IPS-15b (cell line): ENCODE measurements at regions not wholly inside any gene's neighbourhood (a gene's known extent, or its start where the extent isn't known, plus 50 kb on each side); places are given as distances from the start of the nearest gene placed in this dataset.
"Not testable (repeated sequence)": the region's sequence is repeated elsewhere in the genome, so short reads cannot be mapped to it uniquely, and the experiment has no call there.

Experiments
- H3K27me3 ChIP-seq: one replicate; pipeline ENCODE4 v1.6.1; 2013; ENCODE audit warnings: low read length; ENCODE audit not compliant: control insufficient read depth, insufficient read depth
- H3K36me3 ChIP-seq: one replicate; pipeline ENCODE4 v1.6.1; 2013; ENCODE audit warnings: low read length; ENCODE audit not compliant: control insufficient read depth, insufficient read depth
- H3K4me1 ChIP-seq: one replicate; pipeline ENCODE4 v1.6.1; 2013; ENCODE audit warnings: mild to moderate bottlenecking, low read length; ENCODE audit not compliant: control insufficient read depth, insufficient read depth
- H3K4me3 ChIP-seq: one replicate; pipeline ENCODE4 v1.5.1; 2013; ENCODE audit warnings: low read depth, low read length
- H3K9ac ChIP-seq: one replicate; pipeline ENCODE4 v1.6.1; 2013; ENCODE audit warnings: low read depth, mild to moderate bottlenecking, low read length
- H3K9me3 ChIP-seq: one replicate; pipeline ENCODE4 v1.6.1; 2013; ENCODE audit warnings: mild to moderate bottlenecking, low read length; ENCODE audit not compliant: control insufficient read depth, insufficient read depth

DNA sequence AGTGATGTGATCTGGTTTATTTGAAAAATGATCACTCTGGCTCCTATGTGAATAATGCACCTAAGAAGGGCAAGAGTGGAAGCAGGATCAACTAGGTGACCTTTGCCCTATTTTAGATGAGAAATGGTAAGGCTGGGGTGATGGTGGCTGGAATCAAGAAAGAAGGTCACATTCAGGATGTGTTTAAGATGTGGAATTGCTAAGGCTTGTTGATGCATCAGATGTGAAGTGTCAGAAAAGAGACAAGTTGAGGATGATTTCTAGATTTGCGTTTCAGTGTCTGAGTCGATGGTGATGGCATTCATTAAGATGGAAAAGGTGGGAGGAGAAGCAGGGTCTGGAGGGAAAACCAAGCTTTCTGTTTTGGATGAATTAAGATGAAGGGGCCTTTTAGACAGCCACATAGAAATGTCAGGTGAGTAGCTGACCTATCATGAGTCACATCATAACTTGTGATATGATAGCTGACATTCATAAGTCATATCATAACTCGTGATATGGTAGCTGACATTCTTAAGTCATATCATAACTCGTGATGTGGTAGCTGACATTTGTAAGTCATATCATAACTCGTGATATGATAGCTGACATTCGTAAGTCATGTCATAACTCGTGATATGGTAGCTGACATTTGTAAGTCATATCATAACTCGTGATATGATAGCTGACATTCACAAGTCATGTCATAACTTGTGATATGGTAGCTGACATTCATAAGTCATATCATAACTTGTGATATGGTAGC is 101.2 kb upstream of the SEC11C start:
- no peak overlapping the region for H3K9ac ChIP-seq
- H3K9me3 ChIP-seq = no peaks in the 10 kb centered on the region
- no peaks in the 10 kb centered on the region for H3K4me1 ChIP-seq
- no peak overlapping the region for H3K4me3 ChIP-seq
- no peaks in the 10 kb centered on the region for H3K27me3 ChIP-seq
- H3K36me3 ChIP-seq = no peaks in the 10 kb centered on the region

DNA sequence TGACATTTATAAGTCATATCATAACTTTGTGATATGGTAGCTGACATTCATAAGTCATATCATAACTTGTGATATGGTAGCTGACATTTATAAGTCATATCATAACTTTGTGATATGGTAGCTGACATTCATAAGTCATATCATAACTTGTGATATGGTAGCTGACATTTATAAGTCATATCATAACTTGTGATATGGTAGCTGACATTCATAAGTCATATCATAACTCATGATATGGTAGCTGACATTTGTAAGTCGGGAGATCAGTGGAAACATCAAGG is 100.7 kb upstream of the SEC11C start:
- not testable (repeated sequence) for H3K4me3 ChIP-seq, H3K9me3 ChIP-seq, H3K27me3 ChIP-seq, H3K4me1 ChIP-seq, H3K36me3 ChIP-seq, H3K9ac ChIP-seq

DNA sequence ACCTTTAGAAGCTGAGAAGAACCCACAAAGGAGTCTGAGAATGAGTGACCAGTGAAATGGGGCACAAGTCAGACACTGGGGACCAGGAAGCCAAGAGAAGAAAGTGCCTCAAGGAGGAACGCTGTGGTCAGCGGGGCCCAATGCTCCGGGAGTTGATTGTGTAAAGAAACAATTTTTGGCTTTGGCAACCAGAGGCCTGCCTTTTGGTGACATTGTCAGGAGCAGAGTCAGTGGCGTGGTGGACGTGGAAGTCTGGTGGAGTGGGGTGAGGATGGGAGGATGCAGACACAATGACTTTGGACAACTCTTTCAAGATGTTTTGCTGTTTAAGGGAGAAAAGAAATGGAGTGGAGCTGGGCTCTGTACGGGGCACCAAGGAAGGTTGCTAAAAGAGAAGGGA is 100.2 kb upstream of the SEC11C start:
- Histone ChIP-seq H3K4me3 (no peak overlapping the region), H3K4me1 (no peaks in the 10 kb centered on the region), H3K9me3 (no peaks in the 10 kb centered on the region), H3K9ac (no peak overlapping the region), H3K36me3 (no peaks in the 10 kb centered on the region), H3K27me3 (no peaks in the 10 kb centered on the region)

DNA sequence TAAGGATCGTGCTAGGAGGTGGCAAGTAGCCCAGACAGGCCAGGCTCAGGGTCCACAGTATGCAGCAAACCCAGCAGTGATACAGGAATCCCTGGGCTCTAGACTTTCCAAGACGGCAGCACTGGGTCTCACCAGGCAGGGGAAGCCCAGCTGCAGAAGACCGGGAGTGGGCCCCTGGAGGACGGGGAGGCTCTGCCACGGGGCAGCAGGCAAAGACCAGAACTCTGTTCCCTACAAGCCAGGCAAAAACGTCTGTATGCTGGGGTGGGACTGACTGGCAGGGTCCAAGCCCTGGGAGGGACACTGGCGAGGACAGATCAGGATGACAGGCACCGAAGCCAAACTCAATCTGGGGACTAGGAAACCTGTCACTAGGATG is 98.9 kb upstream of the SEC11C start:
- Histone ChIP-seq H3K27me3 (no peaks in the 10 kb centered on the region), H3K4me3 (no peak overlapping the region), H3K36me3 (no peaks in the 10 kb centered on the region), H3K9me3 (no peaks in the 10 kb centered on the region), H3K9ac (no peak overlapping the region), H3K4me1 (no peaks in the 10 kb centered on the region)

DNA sequence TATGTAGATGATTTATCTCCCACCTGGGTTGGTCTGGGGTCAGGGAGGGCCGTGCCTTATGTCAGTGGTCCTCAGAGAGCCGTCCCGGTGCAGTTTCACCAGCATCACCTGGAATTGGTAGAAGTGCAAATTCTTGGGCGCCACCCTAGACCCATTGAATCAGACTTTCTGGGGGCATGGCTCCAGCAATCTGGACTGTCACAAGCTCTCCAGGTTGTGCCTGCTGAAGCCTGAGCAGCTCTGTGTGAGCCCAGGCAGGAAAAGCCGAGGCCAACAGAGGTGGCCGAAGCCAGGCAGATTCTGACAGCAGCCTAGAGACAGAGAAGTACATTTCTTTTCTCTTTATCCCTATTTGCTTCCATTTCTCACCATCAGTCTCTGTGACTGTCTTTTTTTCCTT is 98.4 kb upstream of the SEC11C start:
- no peak overlapping the region for H3K9ac ChIP-seq
- no peaks in the 10 kb centered on the region for H3K4me1 ChIP-seq
- no peaks in the 10 kb centered on the region for H3K9me3 ChIP-seq
- no peak overlapping the region for H3K4me3 ChIP-seq
- H3K36me3 ChIP-seq = no peaks in the 10 kb centered on the region
- no peaks in the 10 kb centered on the region for H3K27me3 ChIP-seq

DNA sequence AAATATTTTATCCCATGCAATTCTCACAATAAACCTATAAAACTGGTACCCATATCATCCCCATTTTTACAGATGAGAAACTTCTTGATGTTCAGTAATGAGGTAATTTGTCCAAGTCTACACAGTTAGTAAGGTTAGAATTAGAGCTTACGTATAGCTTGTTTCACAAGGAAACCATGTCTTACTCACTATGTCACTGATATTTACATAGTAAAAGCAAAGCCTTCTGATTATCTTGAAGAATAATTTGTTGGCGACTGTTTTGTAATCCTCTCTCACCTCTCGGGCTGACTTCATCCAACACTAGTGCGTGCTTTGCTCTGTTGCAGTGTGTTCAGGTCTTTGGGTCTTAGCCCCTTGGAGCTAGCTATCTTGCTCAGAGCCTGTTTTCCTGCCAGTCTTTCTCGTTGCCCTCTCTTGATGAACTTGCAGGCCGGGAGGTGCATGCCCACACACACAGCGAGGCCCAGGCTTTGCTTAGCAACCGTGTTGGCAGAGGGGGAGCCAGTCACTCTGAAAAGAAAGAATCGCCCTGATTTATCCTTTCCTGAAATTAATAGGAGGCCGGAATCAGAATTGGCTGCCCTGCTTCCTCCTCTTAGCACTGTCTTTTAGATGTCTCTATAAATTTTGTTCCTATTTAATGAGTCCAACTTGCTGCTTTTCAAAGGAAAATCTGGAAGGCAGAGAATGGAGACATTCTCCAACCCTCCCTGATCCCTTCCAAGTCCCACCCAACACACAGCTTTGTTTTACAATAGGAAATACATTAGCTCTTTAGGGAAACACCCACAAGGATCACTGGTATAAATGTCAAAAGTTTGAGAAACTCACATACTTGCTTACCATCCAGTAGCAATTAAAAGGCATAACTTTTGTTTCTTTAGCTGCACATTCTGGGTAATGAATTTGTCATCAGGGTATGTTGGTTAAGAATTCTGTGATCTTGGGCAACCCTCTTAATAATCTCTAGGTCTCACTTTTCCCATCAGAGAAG is 97.6 kb upstream of the SEC11C start:
- Histone ChIP-seq H3K9ac (no peak overlapping the region), H3K4me1 (no peaks in the 10 kb centered on the region), H3K36me3 (no peaks in the 10 kb centered on the region), H3K27me3 (no peaks in the 10 kb centered on the region), H3K9me3 (no peaks in the 10 kb centered on the region), H3K4me3 (no peak overlapping the region)

DNA sequence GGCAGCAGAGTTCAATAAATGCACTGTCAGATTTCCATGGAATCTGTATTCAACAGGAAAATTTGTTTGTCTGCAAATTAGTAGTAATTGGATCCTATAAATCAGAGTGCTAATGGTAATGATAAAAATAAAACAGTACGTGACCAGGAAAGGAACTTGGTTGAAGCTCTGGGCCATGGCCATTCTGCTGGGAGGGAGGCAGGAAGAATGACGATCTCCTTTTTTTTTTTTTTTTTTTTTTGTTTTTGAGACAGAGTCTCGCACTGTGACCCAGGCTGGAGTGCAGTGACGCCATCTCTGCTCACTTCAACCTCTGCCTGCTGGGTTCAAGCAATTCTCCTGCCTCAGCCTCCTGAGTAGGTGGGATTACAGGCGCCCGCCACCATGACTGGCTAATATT is 94.8 kb upstream of the SEC11C start:
- H3K9me3 ChIP-seq = no peaks in the 10 kb centered on the region
- no peak overlapping the region for H3K4me3 ChIP-seq
- H3K27me3 ChIP-seq = no peaks in the 10 kb centered on the region
- H3K36me3 ChIP-seq = no peaks in the 10 kb centered on the region
- H3K4me1 ChIP-seq = peaks cover 13% of the 10 kb centered on the region
- no peak overlapping the region for H3K9ac ChIP-seq

DNA sequence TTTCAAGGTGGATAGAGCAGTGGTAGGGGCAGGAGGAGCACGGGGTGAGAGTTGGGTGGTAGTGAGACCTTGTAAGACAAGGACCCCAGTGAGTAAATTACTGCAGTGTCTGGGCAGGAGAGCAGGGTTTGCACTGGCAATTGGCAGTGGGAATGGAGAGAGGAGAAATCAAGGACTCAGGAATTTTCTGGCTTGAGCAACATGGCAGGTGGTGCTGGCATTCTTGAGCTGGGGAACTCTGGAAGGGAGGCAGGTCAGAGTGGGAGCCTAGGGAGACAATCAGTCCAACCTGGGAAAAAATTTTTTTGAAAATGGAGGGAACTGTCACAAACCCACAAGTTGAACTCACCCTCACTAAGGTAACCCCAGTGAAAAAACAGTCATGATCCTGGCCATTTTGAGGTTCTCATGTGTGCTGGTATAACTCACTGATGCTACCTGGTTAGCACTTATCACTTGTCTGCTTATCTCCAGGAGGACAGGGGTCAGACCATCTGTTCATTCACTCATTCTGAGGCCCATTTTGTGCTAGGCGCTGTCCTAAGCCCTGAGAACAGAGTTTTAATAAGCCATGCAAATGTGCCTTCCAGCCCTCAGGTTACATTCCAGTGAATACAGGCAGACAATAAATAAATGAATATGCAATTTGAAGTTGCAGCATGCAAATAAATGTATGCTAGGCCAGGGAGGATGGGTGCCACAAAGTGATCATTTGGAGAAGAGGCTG is 92.2 kb upstream of the SEC11C start:
- no peak overlapping the region for H3K4me3 ChIP-seq
- H3K4me1 ChIP-seq = peaks cover 19% of the 10 kb centered on the region
- H3K36me3 ChIP-seq = no peaks in the 10 kb centered on the region
- H3K9me3 ChIP-seq = no peaks in the 10 kb centered on the region
- H3K27me3 ChIP-seq = no peaks in the 10 kb centered on the region
- H3K9ac ChIP-seq = no peak overlapping the region

DNA sequence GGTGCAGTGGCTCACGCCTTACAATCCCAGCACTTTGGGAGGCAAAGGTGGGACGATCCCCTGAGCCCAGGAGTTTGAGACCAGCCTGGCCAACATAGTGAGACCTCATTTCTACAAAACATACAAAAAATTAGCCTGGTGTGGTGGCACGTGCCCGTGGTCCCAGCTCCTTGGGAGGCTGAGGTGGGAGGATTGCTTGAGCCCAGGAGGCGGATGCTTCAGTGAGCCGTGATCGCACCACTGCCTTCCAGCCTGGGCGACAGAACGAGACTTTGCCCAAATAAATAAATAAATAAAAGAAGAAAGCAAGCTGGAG is 91.7 kb upstream of the SEC11C start:
- Histone ChIP-seq H3K4me3 (no peak overlapping the region), H3K36me3 (no peaks in the 10 kb centered on the region), H3K9ac (no peak overlapping the region), H3K27me3 (no peaks in the 10 kb centered on the region), H3K9me3 (no peaks in the 10 kb centered on the region), H3K4me1 (peaks cover 19% of the 10 kb centered on the region)

DNA sequence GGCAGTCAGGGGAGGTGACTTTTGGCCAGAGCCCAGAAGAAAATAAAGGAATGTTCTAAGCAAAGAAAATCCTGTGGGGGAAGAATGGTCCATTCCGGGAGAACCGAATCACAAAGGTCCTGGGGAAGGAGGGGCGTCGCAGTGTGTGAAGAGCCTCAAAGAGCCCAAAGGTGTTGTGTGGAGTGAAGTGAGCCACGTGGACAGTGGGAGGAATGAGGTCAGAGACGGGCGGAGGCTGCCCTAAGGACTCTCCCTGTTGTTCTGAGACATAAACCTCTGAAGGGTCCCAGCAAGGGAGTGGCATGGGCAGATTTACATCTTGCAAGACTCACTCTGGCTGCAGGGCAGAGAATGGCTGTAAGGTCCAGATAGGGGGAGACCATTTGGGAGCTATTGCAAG is 91.3 kb upstream of the SEC11C start:
- H3K4me1 ChIP-seq = peaks cover 19% of the 10 kb centered on the region
- H3K36me3 ChIP-seq = no peaks in the 10 kb centered on the region
- H3K4me3 ChIP-seq = no peak overlapping the region
- no peak overlapping the region for H3K9ac ChIP-seq
- no peaks in the 10 kb centered on the region for H3K9me3 ChIP-seq
- no peaks in the 10 kb centered on the region for H3K27me3 ChIP-seq

DNA sequence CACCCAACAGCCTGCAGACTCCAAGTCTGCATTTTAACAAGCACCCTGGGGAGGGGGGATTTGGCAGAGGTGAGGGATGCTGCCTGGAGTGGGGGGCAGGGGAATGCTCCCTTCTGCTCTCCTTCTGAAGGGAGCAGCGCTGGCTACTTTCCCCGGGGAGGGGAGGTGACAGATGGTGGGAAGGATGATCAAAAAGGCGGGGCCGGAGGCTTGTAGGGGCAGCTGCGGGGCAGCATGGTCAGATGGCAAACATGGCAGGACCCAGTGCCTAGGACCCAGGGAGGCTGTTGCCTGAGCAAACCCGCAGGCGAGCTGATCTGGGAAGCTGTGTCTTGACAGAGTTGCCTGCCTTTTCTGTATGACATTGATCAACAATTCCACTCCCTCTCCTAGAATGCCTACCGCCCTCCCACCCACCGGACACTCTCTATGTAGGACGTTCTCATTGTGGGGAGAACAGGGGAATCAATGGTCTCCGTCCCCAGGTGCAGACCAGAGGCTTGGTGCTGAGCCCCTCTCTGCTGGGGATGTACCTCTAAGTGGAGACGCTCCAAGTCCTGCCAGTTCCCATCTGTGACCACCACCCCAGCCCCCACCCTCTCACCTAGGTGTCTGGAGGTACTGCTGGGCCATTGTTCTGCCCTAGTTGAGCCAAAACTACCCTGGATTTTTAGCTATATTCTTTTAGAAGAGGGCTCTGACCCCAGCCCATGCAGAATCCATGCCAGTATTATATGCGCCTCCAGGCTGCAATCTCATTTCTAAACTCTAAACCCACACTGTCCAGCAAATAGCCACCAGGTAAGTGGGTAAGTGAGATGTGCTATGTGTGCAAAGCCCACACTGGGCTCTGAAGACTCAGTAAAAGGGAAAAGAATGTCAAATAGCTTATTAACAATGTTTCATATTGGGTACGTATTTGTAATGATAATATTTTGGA is 89.7 kb upstream of the SEC11C start:
- Histone ChIP-seq H3K9ac (no peak overlapping the region), H3K4me3 (peak overlapping the region; percentile 14), H3K9me3 (no peaks in the 10 kb centered on the region), H3K27me3 (no peaks in the 10 kb centered on the region), H3K4me1 (peaks cover 19% of the 10 kb centered on the region), H3K36me3 (no peaks in the 10 kb centered on the region)
